B cell (primary cell): ENCODE measurements at regions not wholly inside any gene's neighbourhood (a gene's known extent, or its start where the extent isn't known, plus 50 kb on each side); places are given as distances from the start of the nearest gene placed in this dataset.

Source experiments
- ATAC-seq: fragments of 200-7000 bp; cut with Tn5 transposase; one replicate; pipeline ENCODE4 v1.10.0; 2021; ENCODE audit warnings: low read depth, mild to moderate bottlenecking, moderate number of reproducible peaks, moderate library complexity
- CTCF ChIA-PET: fragments of 350-600 bp; sonication (Branson Sonifier 250); formaldehyde crosslinking; loops from one replicate; lab custom pipeline; 2021; ENCODE audit warnings: antibody characterized with exemption, inconsistent platforms; lab: Charles Lee
- POLR2A ChIA-PET: fragments of 350-600 bp; sonication (Branson Sonifier 250); formaldehyde crosslinking; loops from one replicate; lab custom pipeline; 2021; ENCODE audit warnings: antibody characterized with exemption; lab: Charles Lee
- DNase-seq: peaks from one replicate; pipeline ENCODE4 v3.0.0; 2013
- H2AFZ ChIP-seq: 2 replicates; pipeline ENCODE4 v1.6.1; 2012; ENCODE audit warnings: mild to moderate bottlenecking, low read depth, low read length; ENCODE audit not compliant: insufficient read depth, poor library complexity, severe bottlenecking
- H3K27ac ChIP-seq, 2 donors: 1 replicate in 1 of 2; 2 replicates in 1 of 2; pipeline ENCODE4 v1.5.1; 2012 to 2013; ENCODE audit warnings: low read length in 2 of 2, mild to moderate bottlenecking in 2 of 2, moderate library complexity in 1 of 2
- H3K27me3 ChIP-seq, 4 experiments: fragments of 200-600 bp in 1 of 4; sonication (generic) in 1 of 4; replicated peaks in 1 of 4; 1 replicate in 2 of 4; 2 replicates in 2 of 4; pipeline versions ENCODE4 v1.6.1 to v1.7.0; 2013 to 2016; ENCODE audit warnings: low read length in 3 of 4, mild to moderate bottlenecking in 2 of 4, mixed read lengths in 1 of 4, moderate library complexity in 1 of 4; ENCODE audit not compliant: insufficient read depth in 4 of 4, control insufficient read depth in 3 of 4; ENCODE audit errors: control extremely low read depth in 1 of 4
- H3K36me3 ChIP-seq, 2 experiments: replicated peaks in 1 of 2; 1 replicate in 1 of 2; 2 replicates in 1 of 2; pipeline versions ENCODE4 v1.6.1 to v1.7.1; 2013; ENCODE audit warnings: low read length in 1 of 2; ENCODE audit not compliant: insufficient read depth in 2 of 2, control insufficient read depth in 1 of 2; ENCODE audit errors: control extremely low read depth in 1 of 2, extremely low read depth in 1 of 2
- H3K4me1 ChIP-seq, 2 donors: fragments of 200-600 bp in 1 of 2; sonication (generic) in 1 of 2; 1 replicate in 1 of 2; 2 replicates in 1 of 2; pipeline versions ENCODE4 v1.5.1 to v1.6.1; 2013 to 2017; ENCODE audit warnings: low read length in 2 of 2; ENCODE audit not compliant: control insufficient read depth in 2 of 2, insufficient read depth in 2 of 2
- H3K4me2 ChIP-seq: replicated peaks from 2 replicates; pipeline ENCODE3; 2012; ENCODE audit warnings: mild to moderate bottlenecking, low read depth, low read length; ENCODE audit not compliant: poor library complexity, severe bottlenecking
- H3K4me3 ChIP-seq, 5 experiments: fragments of 200-600 bp in 1 of 5; sonication (generic) in 1 of 5; 1 replicate in 3 of 5; 2 replicates in 2 of 5; pipeline versions ENCODE4 v1.5.1 to v1.7.0; 2011 to 2016; ENCODE audit warnings: low read length in 4 of 5, mild to moderate bottlenecking in 4 of 5, low read depth in 2 of 5, control low read depth in 1 of 5, moderate library complexity in 1 of 5; ENCODE audit not compliant: insufficient read depth in 1 of 5; ENCODE audit errors: control extremely low read depth in 1 of 5, extremely low read depth in 1 of 5
- H3K79me2 ChIP-seq: fragments of 200-600 bp; sonication (generic); one replicate; pipeline ENCODE4 v1.6.0; 2016; ENCODE audit warnings: low read length; ENCODE audit not compliant: control insufficient read depth, insufficient read depth
- H3K9ac ChIP-seq: fragments of 200-600 bp; sonication (generic); 2 replicates; pipeline ENCODE4 v1.6.1; 2017; ENCODE audit warnings: mild to moderate bottlenecking, low read length, moderate library complexity
- H3K9me3 ChIP-seq, 3 donors: one replicate each; pipeline versions ENCODE4 v1.6.1 to v1.7.1; 2013; ENCODE audit warnings: low read length in 2 of 3; ENCODE audit not compliant: control insufficient read depth in 2 of 3, insufficient read depth in 1 of 3; ENCODE audit errors: control extremely low read depth in 1 of 3
- H4K20me1 ChIP-seq: 2 replicates; pipeline ENCODE4 v1.6.0; 2012; ENCODE audit warnings: mild to moderate bottlenecking, low read length; ENCODE audit not compliant: insufficient read depth, control insufficient read depth, poor library complexity, severe bottlenecking
- H3K27ac Mint-ChIP-seq: one replicate; pipeline ENCODE4 v1.8.0; 2021; ENCODE audit warnings: mixed read lengths
- H3K27me3 Mint-ChIP-seq: one replicate; pipeline ENCODE4 v1.8.0; 2021; ENCODE audit warnings: mixed read lengths
- H3K4me1 Mint-ChIP-seq: one replicate; pipeline ENCODE4 v1.8.0; 2021; ENCODE audit warnings: mixed read lengths
- H3K4me3 Mint-ChIP-seq: one replicate; pipeline ENCODE4 v1.8.0; 2021; ENCODE audit warnings: mixed read lengths
- H3K9me3 Mint-ChIP-seq: one replicate; pipeline ENCODE4 v1.8.0; 2022; ENCODE audit warnings: mixed read lengths; ENCODE audit not compliant: insufficient read depth
- EZH2 ChIP-seq: IDR thresholded peaks from 2 replicates; pipeline ENCODE4 v1.6.1; 2012; ENCODE audit warnings: borderline replicate concordance, low read depth, mild to moderate bottlenecking, moderate library complexity, low read length; ENCODE audit not compliant: insufficient read depth, poor library complexity, severe bottlenecking
- WGBS: methylation state at CpG from one replicate; pipeline ENCODE4 v1.1.5; 2013; ENCODE audit warnings: missing lambda C conversion rate; ENCODE audit not compliant: insufficient coverage; 5-methylcytosine and 5-hydroxymethylcytosine counted together
- intact Hi-C: fragments of 100-400 bp; cut with micrococcal nuclease; formaldehyde crosslinking; loops from one replicate; pipeline ENCODE4 v1.10.0; 2022
- TF ChIP-seq, protein P1 (sequence below): fragments of 200-600 bp; IDR thresholded peaks from one replicate; pipeline ENCODE4 v1.8.0; 2022; ENCODE audit warnings: antibody characterized with exemption, mild to moderate bottlenecking

GRCh38 chr1:209053587-209053986 lies 529.9 kb upstream of the CAMK1G start:
- TF ChIP-seq EZH2 = no peak
- TF ChIP-seq, protein P1, sequence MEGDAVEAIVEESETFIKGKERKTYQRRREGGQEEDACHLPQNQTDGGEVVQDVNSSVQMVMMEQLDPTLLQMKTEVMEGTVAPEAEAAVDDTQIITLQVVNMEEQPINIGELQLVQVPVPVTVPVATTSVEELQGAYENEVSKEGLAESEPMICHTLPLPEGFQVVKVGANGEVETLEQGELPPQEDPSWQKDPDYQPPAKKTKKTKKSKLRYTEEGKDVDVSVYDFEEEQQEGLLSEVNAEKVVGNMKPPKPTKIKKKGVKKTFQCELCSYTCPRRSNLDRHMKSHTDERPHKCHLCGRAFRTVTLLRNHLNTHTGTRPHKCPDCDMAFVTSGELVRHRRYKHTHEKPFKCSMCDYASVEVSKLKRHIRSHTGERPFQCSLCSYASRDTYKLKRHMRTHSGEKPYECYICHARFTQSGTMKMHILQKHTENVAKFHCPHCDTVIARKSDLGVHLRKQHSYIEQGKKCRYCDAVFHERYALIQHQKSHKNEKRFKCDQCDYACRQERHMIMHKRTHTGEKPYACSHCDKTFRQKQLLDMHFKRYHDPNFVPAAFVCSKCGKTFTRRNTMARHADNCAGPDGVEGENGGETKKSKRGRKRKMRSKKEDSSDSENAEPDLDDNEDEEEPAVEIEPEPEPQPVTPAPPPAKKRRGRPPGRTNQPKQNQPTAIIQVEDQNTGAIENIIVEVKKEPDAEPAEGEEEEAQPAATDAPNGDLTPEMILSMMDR = no peak
- POLR2A ChIA-PET = no interaction called here
- peaks cover 6% of the 10 kb centered on the region for H3K9me3 Mint-ChIP-seq
- 60% methylated on average over 2 of the region's 2 CpGs for WGBS
- H2AFZ ChIP-seq = no peak overlapping the region
- CTCF ChIA-PET = no interaction called here
- H3K9ac ChIP-seq = no peak overlapping the region
- peaks cover 6% of the 10 kb centered on the region for H3K27me3 Mint-ChIP-seq
- no peak overlapping the region for H3K4me2 ChIP-seq
- H3K27ac Mint-ChIP-seq = no peak overlapping the region
- H3K4me3 ChIP-seq = no peak overlapping the region
- no peaks in the 10 kb centered on the region for H3K27me3 ChIP-seq
- ATAC-seq = no peak
- H3K4me1 Mint-ChIP-seq = no peaks in the 10 kb centered on the region
- intact Hi-C loops = no loop called here
- no peak overlapping the region for H3K27ac ChIP-seq
- DNase-seq = no peak
- H3K4me3 Mint-ChIP-seq = no peak overlapping the region
- H3K79me2 ChIP-seq = no peaks in the 10 kb centered on the region
- H3K9me3 ChIP-seq = peaks cover 0 to 12% (median 0%) of the 10 kb centered on the region in 3 donors
- H4K20me1 ChIP-seq = no peaks in the 10 kb centered on the region
- no peaks in the 10 kb centered on the region for H3K36me3 ChIP-seq
- H3K4me1 ChIP-seq = no peaks in the 10 kb centered on the region

DNA sequence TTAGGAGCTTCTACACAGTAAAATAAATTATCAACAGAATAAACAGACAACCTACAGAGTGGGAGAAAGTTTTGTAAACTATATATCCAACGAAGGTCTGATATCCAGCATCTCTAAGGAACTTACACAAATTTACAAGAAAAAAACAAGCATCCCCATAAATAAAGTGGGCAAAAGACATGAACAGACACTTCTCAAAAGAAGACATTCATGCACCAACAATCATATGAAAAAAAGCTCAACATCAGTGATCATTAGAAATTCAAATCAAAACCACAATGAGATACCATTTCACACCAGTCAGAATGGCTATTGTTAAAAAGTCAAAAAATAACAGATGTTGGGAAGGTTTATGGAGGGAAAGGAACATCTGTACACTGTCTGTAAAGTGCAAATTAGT lies 526.4 kb upstream of the CAMK1G start:
- whole genome bisulfite sequencing = no CpG with 5 or more reads among the region's 1 CpG

More for the DNA sequence above, 526.4 kb upstream of the CAMK1G start:
- no peak for ATAC-seq
- Mint-ChIP-seq H3K9me3 (peaks cover 6% of the 10 kb centered on the region), H3K4me3 (no peak overlapping the region), H3K27ac (no peak overlapping the region), H3K4me1 (no peaks in the 10 kb centered on the region), H3K27me3 (peaks cover 5% of the 10 kb centered on the region)
- no peaks in the 10 kb centered on the region for H4K20me1 ChIP-seq
- CTCF ChIA-PET = no interaction called here
- H3K27ac ChIP-seq = no peak overlapping the region
- no peak overlapping the region for H3K4me3 ChIP-seq
- no peaks in the 10 kb centered on the region for H3K36me3 ChIP-seq
- no peaks in the 10 kb centered on the region for H3K79me2 ChIP-seq
- no peak overlapping the region for H2AFZ ChIP-seq
- no peaks in the 10 kb centered on the region for H3K4me1 ChIP-seq
- H3K27me3 ChIP-seq = no peaks in the 10 kb centered on the region
- TF ChIP-seq, protein P1 = no peak
- TF ChIP-seq EZH2 = no peak
- H3K4me2 ChIP-seq = no peak overlapping the region
- no peak overlapping the region for H3K9ac ChIP-seq
- no peak for DNase-seq
- no peaks in the 10 kb centered on the region for H3K9me3 ChIP-seq
- intact Hi-C loops = no loop called here
- POLR2A ChIA-PET = no interaction called here
